Hematopoietic multipotent progenitor cell treated with erythropoietin and hydrocortisone succinate and interleukin-3 and kit ligand, for 6 days (in vitro differentiated cells): ENCODE measurements at regions not wholly inside any gene's neighbourhood (a gene's known extent, or its start where the extent isn't known, plus 50 kb on each side); places are given as distances from the start of the nearest gene placed in this dataset.

Source experiments
- DNase-seq: peaks from one replicate; pipeline ENCODE4 v3.0.0-alpha.2; 2015

DNA sequence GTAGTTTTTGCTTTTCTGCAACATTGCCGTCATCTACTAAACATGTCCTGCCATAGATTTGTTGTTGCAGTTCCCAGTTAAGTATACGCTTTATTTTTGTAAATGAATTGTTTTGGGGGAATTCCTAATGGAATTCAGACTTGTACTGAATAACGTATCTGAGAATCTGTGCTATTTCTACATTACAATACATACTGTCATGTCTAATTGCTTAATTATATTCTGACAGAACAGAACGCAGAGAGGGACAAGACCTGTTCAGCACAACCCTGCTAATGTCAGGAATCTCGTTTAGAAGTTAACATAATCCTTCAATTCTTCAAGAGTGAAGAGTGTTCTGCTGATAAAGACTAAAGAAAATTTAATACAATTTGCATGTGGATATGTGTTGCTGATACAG is 861.1 kb upstream of the KLHL1 start:
- DNase-seq, result no peak

DNA sequence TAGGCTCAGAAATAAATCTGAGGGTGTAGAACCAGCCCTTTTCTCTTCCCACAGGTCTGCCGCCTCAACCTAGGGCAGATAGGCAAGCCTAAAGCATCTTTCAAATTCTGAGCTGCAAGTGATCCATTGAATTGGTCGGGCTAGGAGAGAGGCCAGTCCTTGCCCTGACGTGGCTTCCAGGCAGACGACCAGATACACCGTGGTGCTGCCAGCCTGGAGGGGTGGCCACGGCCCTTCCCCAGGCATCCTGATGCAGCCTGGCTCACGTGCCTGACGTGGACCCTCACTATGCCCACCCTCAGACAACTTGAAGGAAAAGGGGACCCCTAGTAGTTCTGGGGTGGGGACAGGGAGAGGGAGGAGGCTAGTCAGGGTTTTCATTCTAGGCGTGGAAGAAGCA is 859.3 kb upstream of the KLHL1 start:
- DNase-seq, result no peak

DNA sequence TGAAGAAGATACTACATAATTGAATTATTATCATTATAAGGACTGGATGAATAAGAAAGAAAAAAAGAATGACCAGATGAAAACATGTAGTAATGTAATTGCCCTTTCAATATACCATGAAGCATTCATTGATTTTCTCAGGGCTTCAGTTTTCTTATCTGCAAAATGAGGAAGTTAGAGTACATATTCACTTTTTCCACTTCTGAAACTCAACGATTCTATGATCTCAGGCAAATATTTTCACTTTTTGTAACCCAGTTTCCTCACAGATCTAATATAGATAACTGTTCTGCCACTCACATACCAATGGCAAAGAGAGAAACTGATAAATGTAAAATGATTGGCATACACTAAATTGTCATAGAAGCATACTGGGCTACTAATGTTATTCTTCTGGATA is 856.6 kb upstream of the KLHL1 start:
- peak; percentile 24 for DNase-seq

DNA sequence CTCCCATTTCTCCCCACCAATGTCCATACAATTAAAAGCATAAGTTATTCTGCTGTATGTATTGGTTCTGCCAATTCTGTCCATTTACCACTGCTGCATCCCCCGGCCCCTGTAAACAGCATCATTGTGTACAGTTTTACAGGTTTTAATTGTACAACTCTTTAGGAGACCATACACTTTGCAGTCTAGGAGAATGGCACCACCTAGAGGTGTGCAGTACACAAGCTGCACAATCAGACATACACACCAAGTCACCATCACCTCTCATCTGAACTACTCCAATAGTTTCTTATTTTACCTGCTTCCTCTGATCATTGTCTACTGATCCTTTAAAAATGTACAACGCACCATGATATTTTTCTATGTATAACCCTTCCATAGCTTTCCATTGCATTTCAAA is 855.9 kb upstream of the KLHL1 start:
- peak; percentile 20 for DNase-seq

DNA sequence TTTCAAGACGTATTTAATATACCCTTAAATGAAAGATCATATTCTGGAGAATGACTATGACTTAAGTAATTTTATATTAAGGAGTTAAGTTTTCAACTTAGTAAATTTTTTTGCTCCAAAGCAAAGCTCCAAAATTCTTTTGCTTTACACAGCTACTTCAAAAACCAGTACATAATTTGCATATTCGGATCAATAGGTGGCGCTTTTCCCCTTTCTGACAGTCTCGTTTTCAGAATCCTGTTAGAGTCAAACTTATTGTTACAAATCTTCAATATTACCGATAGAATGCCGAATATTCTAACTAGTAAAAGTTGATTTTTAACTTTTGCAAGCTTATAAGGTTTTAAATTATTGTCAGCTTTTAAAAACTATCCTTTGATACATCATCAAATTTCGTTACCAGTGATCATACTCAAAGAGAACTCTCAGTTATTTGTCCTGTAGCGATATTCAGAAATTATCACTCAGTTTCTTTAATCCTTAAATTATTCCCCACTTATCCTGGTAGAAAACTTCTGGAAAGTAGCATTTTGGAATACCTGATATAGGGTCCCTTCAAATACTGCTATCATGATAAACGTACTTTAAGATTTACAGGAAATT is 852.7 kb upstream of the KLHL1 start:
- peak; percentile 61 for DNase-seq

DNA sequence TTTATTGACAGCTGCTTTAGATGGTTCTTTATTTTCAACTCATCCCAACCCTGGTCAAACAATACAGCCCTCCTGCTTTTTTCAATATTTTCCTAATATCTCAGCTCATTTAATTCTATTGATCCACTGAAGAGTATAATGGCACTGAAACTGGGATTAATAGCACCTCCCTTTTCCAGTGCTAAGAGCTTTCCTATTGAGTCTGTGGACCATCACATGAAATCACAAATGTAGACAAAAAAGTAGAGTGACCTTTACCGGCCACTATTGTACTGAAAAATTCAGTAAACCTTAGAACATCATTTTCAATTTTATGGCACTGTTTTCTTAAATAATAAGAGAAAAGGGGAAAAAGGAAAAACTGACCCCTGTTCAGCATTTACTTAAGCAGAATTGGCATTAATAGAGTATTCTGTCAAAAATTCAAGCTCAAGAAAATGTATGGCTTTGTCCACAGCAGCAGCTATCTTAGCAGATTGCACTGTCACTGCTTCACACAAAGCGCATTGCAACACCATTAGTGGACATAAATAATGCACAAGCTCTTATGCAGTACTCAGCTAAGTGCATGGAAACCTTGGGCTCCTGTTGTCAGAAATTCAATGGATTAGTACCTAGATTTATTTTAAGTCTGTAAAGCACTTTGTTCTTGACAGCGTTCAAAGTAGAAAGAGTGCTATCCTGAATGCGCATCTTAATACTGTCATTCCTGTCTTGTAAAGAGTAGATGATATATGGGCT is 851.0 kb upstream of the KLHL1 start:
- no peak for DNase-seq

DNA sequence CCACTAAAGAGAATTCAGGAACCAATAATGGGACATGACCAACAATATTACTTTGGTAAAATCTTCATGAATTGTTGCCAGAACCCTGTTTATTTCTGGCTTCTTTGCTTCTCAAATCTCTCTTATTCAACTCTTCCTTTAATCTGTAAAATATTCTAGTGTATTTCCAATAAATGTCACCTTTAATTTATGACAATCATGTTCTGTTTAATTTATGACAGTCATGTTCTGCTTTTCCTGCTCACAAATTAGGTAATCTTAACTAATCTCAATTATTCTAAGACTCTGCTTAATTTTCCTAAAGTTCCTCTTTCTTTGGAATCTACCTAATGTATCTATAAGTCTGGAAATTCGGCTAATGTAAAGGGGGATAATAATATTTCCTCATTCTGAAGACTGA is 847.6 kb upstream of the KLHL1 start:
- no peak for DNase-seq

DNA sequence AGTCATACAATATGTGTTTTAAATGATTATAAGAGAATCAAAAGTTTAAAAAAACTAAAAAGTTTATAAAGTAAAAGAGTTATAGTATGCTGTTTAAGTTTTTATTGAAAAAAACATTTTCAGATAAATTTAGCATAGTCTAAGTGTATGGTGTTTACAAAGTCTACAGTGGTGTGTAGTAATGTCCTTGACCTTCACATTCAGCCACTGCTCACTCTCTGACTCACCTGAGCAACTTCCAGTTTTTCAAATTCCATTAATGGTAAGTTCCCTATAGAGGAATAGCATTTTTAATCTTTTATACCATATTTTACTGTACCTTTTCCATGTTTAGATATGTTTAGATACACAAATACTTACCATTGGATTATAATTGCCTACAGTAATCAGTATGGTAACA is 842.4 kb upstream of the KLHL1 start:
- DNase-seq, result no peak

DNA sequence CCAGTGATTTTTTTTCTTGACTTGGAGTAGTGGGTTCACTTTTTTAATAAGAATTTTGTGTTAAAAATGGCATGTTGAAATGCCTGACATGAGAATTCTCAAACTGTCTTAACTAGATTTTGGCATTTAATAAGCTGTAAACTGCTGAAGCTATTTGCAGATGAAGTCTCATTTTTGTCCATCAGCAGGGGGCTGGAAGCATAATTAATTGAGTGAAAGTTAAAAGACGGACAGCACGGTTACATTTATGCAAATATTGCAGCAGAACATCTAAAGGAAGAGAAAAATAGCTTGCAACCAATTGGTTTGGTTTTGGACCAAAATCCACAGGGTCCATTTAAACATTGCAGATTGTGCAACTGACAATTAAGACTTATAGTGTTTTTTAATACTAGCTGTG is 837.3 kb upstream of the KLHL1 start:
- DNase-seq, result no peak

DNA sequence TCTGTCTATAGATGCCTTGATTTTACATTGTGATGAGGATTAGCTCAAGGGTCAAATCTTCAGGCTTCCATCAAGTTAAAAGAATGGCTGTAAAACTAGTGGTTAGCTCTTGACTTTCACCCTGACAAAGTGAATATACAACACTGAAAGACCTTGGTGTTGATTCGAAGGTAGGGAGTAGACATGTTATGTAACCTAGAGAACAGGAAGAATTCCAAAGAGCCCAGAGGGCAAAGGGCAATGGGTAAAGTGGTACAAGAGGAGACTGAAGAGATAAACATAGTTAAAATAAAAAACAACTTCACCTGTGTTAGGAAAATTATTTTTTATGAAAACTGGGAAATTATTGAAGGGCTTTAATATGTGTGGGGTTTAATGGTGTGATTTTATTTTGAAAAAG is 833.2 kb upstream of the KLHL1 start:
- no peak for DNase-seq

DNA sequence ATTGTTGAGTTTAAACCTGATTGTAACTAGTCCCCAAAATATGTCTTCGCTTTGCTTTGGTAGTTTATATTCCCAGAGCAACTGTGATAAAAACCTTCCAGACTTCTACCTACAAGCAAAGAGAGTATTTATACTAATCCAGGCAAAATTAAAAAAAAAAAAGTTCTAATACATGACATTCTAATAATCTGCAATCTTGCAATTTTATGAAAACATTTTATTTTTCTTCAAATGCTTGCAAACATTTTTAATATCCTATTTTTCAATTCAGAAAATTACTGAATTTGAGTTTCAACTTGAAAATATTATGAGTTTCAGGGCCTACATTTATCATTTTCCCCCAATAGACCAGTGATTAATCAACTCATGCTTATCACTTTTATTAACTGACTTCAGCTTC is 830.2 kb upstream of the KLHL1 start:
- no peak for DNase-seq

DNA sequence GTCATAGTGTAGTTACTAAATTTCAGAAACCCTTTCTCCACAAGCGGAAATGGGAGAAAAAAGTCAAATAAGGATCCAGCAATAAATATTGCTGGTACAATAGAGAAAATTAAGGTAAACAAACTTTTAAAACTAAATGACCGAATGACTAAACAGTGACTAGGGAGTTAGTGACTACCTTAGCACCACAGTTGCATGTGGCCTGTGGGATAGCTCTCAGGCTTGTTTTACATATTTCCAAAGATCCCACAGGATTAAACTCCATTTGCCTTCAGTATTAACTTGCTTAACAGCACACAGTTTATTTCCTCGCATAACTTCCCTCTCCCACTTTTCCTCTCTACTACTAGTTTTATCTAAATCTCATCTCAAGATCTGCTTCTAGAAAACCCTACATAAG is 824.3 kb upstream of the KLHL1 start:
- no peak for DNase-seq

DNA sequence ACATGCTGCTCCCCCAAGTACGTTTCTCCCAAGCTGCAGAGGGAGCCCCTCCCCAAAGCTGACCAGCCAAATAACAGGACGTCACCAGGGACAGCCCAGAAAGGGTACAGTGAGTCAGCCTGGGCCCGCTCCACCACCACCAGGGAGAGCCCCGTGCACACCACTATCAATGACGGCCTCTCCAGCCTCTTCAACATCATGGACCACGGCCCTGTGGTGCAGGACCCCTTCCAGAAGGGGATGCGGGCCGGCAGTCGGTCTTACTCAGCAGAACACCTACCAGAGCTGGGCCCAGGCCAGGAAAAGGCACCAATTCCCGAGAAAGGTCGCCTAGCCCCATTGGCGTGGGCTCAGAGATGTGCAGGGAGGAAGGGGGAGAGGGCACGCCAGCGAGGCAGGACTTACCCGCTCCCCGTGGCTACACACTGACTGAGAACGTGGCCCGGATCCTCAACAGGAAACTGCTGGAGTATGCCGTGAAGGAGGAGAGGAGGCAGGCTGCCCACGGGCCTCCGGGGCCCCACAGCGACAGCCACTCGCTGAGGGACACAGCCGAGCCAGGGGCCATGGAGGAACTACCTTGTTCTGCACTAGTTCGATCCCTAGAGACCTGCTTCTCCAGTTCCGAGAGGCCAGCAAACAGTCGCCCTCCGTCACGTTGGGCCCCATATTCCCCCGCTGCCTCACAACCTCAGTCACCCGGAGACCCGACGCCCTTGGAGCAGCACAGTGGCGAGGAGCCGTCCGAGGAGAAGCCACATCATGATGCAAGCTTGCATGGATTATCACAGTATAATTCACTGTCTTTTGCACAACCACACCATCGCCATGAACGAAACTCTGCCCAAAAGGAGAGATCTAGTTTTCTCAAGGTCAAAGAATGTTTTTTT is 815.9 kb upstream of the KLHL1 start:
- no peak for DNase-seq

DNA sequence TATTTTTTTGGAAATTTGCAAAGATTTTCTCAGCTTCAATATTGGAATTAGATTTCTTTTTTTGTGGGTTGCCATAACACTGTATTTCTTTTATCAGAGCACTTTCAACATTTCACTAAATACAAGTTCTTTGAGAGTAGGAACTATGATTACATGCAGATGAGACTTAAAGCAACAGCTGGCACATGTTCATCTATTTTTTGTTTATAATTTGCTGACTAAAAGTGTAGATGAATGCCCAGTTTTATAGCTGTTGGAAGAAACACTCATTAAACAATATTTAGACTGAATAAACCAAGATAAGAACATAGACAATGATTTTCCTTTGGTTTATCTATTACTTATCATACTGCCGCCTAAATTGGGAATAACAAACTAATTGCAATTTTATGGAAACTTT is 803.0 kb upstream of the KLHL1 start:
- no peak for DNase-seq

DNA sequence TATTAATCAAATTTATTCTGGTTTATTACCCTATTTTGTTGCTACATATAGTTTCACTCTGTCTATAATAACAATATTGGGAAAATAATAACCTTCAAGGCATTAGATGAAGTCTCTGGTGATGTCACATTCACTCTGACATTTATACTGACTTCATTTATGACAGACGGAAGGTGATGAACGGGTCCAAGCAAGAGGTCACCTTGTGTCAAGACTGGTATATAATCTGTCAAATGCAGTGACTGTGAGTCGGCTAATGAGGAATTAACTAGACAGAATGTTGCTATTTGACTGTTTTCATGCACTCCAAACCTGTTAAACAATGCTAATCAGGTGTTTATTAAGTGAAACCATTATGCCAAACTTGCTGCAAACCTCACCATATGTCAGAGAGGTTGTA is 800.5 kb upstream of the KLHL1 start:
- no peak for DNase-seq

DNA sequence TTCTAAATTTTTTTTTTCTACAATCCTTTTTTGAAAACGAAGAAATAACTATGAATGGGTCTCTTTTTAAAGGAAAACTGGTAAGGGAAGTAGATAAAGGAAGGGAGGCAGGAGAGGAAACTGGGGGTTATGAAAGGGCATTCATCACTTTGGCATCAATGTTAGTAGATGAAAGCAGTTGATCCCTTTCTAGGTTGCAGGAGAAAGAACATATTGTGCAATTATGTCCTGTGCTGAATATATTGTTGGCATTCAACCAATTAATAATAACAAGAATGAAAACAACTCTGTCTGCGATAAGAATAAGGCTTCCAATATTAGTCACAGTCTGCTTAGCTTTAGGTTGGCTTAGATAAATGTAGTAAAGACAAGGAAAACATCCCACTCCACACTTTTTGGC is 796.8 kb upstream of the KLHL1 start:
- no peak for DNase-seq

DNA sequence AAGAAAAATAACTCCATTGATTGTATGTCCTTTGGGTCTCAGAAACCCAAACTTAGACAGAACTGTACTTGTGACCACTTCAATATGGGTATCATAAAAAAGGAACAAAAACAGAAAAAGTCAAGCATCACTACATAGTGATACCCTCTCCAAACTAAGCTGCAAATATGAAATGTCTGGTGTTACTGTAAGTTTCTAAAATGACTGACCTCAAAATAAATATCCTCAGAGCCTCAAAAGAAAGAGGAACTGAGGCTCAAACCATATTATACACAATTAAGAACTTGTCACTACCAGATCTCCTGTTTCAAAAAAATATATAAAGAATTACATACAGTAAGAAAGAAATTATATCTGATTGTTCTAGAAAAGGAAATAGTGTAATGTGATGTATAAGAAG is 787.9 kb upstream of the KLHL1 start:
- no peak for DNase-seq

DNA sequence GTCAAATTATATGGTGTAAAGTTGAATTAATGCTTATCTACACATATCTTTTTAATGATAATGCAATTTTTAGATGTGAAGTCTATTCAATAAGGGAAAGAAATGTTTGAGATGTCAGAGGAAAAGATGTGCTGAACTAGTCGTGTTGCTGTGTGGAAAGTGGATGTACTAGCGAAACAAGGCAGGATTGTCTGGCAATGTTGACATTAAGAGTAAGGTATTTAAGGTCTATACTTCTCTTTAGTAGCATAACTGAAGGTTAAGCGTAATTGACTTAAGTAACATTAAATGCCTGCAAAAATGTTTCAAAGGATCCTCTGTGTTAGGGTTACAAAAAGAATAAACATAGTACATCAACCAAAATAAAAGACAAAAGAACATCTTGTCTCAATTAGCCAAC is 787.3 kb upstream of the KLHL1 start:
- DNase-seq, result no peak

DNA sequence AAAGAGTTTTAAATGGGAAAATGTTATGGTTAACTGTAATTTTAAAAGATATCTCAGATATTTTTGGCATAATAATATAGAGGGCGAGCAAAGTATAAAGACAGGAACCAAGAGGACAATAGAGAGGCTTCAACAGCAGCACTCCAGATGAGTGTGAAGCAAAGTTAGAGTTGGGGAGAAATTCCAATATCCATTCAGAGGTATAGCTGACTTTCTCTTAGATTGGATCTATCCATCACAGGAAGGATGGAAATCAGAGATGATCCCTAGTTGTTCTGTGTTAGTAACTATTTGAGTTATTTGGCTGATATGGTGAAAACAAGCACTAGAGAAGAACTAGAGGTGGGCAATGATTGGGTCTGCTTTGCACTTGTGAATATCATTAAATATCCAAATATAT is 786.0 kb upstream of the KLHL1 start:
- no peak for DNase-seq

DNA sequence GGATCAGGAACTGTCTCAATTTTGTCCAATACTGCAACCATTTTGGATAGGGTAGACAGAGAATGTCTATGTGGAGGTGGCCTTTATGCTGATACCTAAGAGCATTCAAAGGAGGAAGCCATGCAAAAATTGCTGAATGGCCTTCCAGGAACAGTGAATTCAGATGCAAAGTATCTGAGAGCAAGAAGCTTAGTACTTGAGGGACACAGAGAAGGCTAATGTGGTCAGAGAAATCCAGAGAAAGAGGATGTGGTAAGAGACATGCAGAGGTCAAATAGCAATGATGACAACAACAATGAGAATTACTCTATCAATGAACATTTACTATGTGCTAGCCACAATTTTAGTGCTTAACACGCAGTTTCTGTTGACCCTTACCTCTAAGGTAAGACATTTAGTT is 785.6 kb upstream of the KLHL1 start:
- DNase-seq, result peak; percentile 25

DNA sequence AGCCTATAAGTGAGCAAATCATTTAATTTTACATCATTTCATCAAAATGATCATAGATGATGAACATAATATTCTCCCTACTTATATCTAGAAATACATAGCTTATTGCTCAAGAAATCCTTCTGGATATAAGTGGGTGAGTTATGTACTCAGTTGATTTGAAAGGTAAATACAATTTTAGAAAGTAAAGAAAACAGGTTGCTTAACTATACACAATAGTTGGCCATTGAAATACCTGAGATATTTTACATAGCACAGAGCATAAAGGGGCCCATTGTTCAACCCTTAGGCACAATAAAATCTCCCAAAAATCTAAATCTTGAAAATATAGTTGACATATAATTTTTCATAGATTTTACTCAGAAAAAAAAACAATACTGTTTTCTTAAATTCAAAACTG is 782.0 kb upstream of the KLHL1 start:
- no peak for DNase-seq

DNA sequence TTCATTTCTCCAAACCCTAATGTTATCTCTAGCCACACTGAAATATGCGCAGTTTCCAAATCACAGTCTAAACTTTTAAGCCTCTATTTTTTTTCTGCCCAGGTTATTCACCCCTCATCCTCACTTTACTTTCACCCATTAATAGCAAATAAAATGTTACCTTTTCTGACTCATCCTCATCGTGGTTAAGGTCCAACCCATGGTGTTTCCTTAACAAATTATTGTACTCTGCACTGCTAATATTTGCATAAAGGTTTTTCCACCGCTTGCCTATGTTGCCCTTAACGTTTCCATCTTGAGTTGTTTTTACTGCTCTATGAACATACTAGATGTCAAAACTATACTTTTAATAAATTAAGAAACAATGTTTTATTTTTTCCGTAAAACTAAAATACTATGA is 780.9 kb upstream of the KLHL1 start:
- DNase-seq, result no peak

DNA sequence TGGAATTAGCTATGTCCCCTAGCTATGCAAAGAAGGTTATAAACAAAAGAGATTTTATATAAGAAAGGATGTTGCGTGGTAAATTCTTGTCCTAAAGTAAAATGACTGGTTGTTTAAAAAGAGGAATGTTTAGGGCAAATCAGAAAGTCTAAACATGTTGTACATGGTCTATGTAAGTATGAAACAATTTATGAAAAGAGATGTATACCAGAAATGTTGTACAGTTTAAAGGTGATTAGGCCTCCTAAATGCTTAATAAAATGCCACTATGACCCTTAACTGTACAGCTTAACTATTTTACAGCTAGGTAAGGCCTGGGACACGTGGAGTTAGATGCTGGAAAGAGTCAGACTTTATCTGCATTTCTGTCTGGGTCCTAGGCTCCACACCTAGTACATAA is 775.9 kb upstream of the KLHL1 start:
- DNase-seq, result no peak

DNA sequence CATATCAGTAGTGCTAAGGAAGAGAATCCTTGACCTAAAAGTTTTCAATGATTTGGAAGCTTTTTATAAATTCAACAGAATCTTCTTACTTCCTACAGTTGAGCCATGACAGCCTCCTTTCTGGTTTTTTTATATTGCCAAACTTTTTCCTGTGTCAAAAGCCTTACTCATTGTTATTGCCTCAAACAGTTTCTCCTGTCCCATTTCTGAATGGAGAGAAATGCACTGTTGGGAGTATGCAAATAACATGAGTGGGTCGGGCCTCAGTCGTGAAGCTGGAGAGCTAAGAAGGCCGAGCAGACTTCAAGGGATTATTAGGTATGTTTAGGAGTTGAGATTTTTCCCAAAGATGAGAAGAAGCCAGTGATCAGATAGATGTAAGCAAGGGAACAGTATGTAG is 766.4 kb upstream of the KLHL1 start:
- DNase-seq, result peak; percentile 19
